ENCODE measurements at regions not wholly inside any gene's neighbourhood (a gene's known extent, or its start where the extent isn't known, plus 50 kb on each side); places are given as distances from the start of the nearest gene placed in this dataset.

- TF ChIP-seq EP300 (IDR thresholded peaks at IDR 0.05; ENCODE audit: borderline replicate concordance in 1 of 2, control insufficient read depth in 1 of 2, low read depth in 2 of 2, low read length in 2 of 2) (no peak), GABPA (IDR thresholded peaks at IDR 0.05; ENCODE audit: low read depth) (no peak)
These were observed 626.7 kb downstream of the BCL11A start (continued) for GRCh38 chr2:59926731-59927130.

DNA sequence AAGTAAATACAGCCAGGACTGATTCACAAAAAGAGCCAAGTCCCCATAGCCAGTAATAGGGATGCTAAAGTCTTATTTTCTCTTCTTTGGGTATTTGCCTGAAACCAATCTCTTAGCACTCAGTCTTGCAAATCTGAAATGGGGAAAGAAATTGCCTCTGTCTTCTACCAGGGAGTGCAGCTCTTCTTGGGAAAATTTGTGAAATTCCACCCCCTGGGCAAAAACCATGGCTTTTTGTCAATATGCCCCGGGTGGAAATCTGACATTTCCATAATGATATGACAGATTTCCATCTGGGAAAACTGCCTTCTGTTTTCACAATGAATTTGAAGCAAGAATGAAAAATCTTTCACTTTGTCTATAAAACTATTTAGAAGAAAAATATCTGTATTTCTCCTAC lies 628.1 kb downstream of the BCL11A start:
- no peak for FAIRE-seq
- CTCF ChIA-PET: no interaction called here
- WGBS (ENCODE audit: insufficient coverage, insufficient replicate concordance, low lambda C conversion rate, missing lambda C conversion rate): 0% methylated on average over 1 of the region's 1 CpG
- TF ChIP-seq CUX1 (IDR thresholded peaks at IDR 0.05; ENCODE audit: insufficient replicate concordance, low read depth, low read length) (no peak), ZNF687 (IDR thresholded peaks at IDR 0.05) (no peak), TARDBP (IDR thresholded peaks at IDR 0.05; ENCODE audit: borderline replicate concordance) (no peak), ASH2L (IDR thresholded peaks at IDR 0.05; ENCODE audit: borderline replicate concordance, low read depth) (no peak), HDAC2 (IDR thresholded peaks at IDR 0.05) (no peak), SMARCA5 (IDR thresholded peaks at IDR 0.05) (no peak), ZBTB33 (IDR thresholded peaks at IDR 0.05) (no peak), IRF3 (IDR thresholded peaks at IDR 0.05) (no peak)

More for the DNA sequence above, 628.1 kb downstream of the BCL11A start:
- no peak overlapping the region for H3K4me2 ChIP-seq (ENCODE audit: control insufficient read depth, insufficient read depth)
- no peak overlapping the region for H2AFZ ChIP-seq (ENCODE audit: control insufficient read depth, low read depth, low read length)
- H3K9me3 ChIP-seq (replicated peaks; ENCODE audit: control insufficient read depth, insufficient read depth, low read length): no peaks in the 10 kb centered on the region
- BruUV-seq (replicated peaks): no TSS peak
- no peaks in the 10 kb centered on the region for H4K20me1 ChIP-seq (ENCODE audit: control insufficient read depth, insufficient read depth)
- SMC1A ChIA-PET (ENCODE audit: uncharacterized antibody, unreplicated experiment): no interaction called here
- H3K4me1 ChIP-seq (ENCODE audit: control insufficient read depth, insufficient read depth, low read length): no peaks in the 10 kb centered on the region
- no peaks in the 10 kb centered on the region; a peak in 1 of 4 replicates for H3K27me3 ChIP-seq (replicated peaks in 1 of 2; ENCODE audit: control insufficient read depth in 2 of 2, insufficient read depth in 2 of 2, low read length in 1 of 2)
- no peaks in the 10 kb centered on the region for H3K79me2 ChIP-seq (ENCODE audit: control insufficient read depth, insufficient read depth, low read length)
- no peak overlapping the region for H3K4me3 ChIP-seq
- H3K27ac ChIP-seq (ENCODE audit: control insufficient read depth, insufficient read depth): no peak overlapping the region
- H3K9ac ChIP-seq (ENCODE audit: control insufficient read depth, insufficient read depth, low read length): no peak overlapping the region
- POLR2A ChIA-PET: no interaction called here
- intact Hi-C loops (cut with micrococcal nuclease; ENCODE audit: unreplicated experiment) (no loop called here), in situ Hi-C loops (cut with MboI) (no loop called here)
- no peaks in the 10 kb centered on the region for H3K36me3 ChIP-seq (ENCODE audit: control insufficient read depth in 2 of 2, insufficient read depth in 2 of 2, low read length in 1 of 2)
- DNase-seq (ENCODE audit: low read depth, low spot score) (no peak), ATAC-seq (no peak)
- RAD21 ChIA-PET (ENCODE audit: unreplicated experiment): no interaction called here

Measured in GM12878 (cell line).